Left renal cortex interstitium (tissue), 4 donors: ENCODE measurements at regions not wholly inside any gene's neighbourhood (a gene's known extent, or its start where the extent isn't known, plus 50 kb on each side); places are given as distances from the start of the nearest gene placed in this dataset.
"Not testable (repeated sequence)": the region's sequence is repeated elsewhere in the genome, so short reads cannot be mapped to it uniquely, and the experiment has no call there.

Experiments
- DNase-seq, 4 donors: peaks; one replicate each; pipeline ENCODE4 v3.0.0-alpha.2; 2013; ENCODE audit warnings: low read depth in 4 of 4, low spot score in 2 of 4, missing footprints in 1 of 4

GRCh38 chr4:135464311-135464710, 1262.7 kb upstream of the PABPC4L start:
- no peak for DNase-seq

- not testable (repeated sequence) for DNase-seq
Measured at GRCh38 chr4:135447598-135447997, 1246.0 kb upstream of the PABPC4L start.

- no peak for DNase-seq
Measured at GRCh38 chr4:135434936-135435335, 1233.3 kb upstream of the PABPC4L start.

GRCh38 chr4:135429528-135429927, 1227.9 kb upstream of the PABPC4L start:
- no peak for DNase-seq

- DNase-seq, result no peak
Measured at GRCh38 chr4:135418353-135418752, 1216.8 kb upstream of the PABPC4L start.

- no peak for DNase-seq
Measured at GRCh38 chr4:135412213-135412612, 1210.6 kb upstream of the PABPC4L start.

GRCh38 chr4:135411251-135411650, 1209.7 kb upstream of the PABPC4L start:
- no peak for DNase-seq

- DNase-seq, result not testable (repeated sequence)
Measured at GRCh38 chr4:135409261-135409660, 1207.7 kb upstream of the PABPC4L start.

GRCh38 chr4:135408109-135408508, 1206.5 kb upstream of the PABPC4L start:
- DNase-seq, result no peak

- not testable (repeated sequence) for DNase-seq
Measured at GRCh38 chr4:135406597-135406996, 1205.0 kb upstream of the PABPC4L start.

- DNase-seq, result no peak
Measured at GRCh38 chr4:135385830-135386581, 1184.4 kb upstream of the PABPC4L start.

GRCh38 chr4:135383356-135384288, 1182.0 kb upstream of the PABPC4L start:
- no peak for DNase-seq

- DNase-seq, result no peak
Measured at GRCh38 chr4:135382280-135382959, 1180.8 kb upstream of the PABPC4L start.

GRCh38 chr4:135372131-135372530, 1170.5 kb upstream of the PABPC4L start:
- DNase-seq, result no peak

- DNase-seq, result no peak
Measured at GRCh38 chr4:135371137-135371536, 1169.5 kb upstream of the PABPC4L start.

GRCh38 chr4:135368831-135369230, 1167.2 kb upstream of the PABPC4L start:
- DNase-seq, result no peak

GRCh38 chr4:135365065-135365464, 1163.5 kb upstream of the PABPC4L start:
- no peak for DNase-seq

GRCh38 chr4:135359128-135359527, 1157.5 kb upstream of the PABPC4L start:
- no peak for DNase-seq

- no peak for DNase-seq
Measured at GRCh38 chr4:135357091-135357490, 1155.5 kb upstream of the PABPC4L start.

- DNase-seq, result no peak
Measured at GRCh38 chr4:135354876-135355275, 1153.3 kb upstream of the PABPC4L start.

GRCh38 chr4:135353008-135353407, 1151.4 kb upstream of the PABPC4L start:
- DNase-seq, result no peak
